Endothelial cell of umbilical vein (primary cell): ENCODE measurements at regions not wholly inside any gene's neighbourhood (a gene's known extent, or its start where the extent isn't known, plus 50 kb on each side); places are given as distances from the start of the nearest gene placed in this dataset.

ENCODE experiments used
- BruUV-seq: library from RNA; stranded (reverse); fragments of 400-500 nt; replicated peaks from 2 replicates; lab custom pipeline; 2021; lab: Mats Ljungman, UMichigan
- CTCF ChIA-PET: fragments of 300-600, 350-600 bp; sonication (Branson Sonifier 250); formaldehyde crosslinking; loops from one replicate; lab custom pipeline; 2021; ENCODE audit warnings: antibody characterized with exemption, inconsistent platforms; lab: Charles Lee
- POLR2A ChIA-PET: fragments of 300-600, 350-600 bp; sonication (Branson Sonifier 250); formaldehyde crosslinking; loops from one replicate; lab custom pipeline; 2021; ENCODE audit warnings: antibody characterized with exemption, inconsistent platforms; lab: Charles Lee
- DNase-seq: peaks from one replicate; pipeline ENCODE4 v3.0.0-alpha.2; 2011; ENCODE audit warnings: low read depth, low spot score
- FAIRE-seq: peaks from 2 replicates; lab custom pipeline; 2011; peaks lifted over from hg19 to GRCh38; lab: Jason Lieb, UNC
- H2AFZ ChIP-seq: 2 replicates; pipeline ENCODE4 v1.6.0; 2012; ENCODE audit warnings: low read depth, low read length, control low read depth, inconsistent platforms
- H3K27ac ChIP-seq: 2 replicates; pipeline ENCODE4 v1.5.1; 2011; ENCODE audit warnings: low read depth, mild to moderate bottlenecking, control low read depth, low read length, moderate library complexity; ENCODE audit not compliant: insufficient read depth
- H3K27me3 ChIP-seq, 2 experiments: 2 replicates each; pipeline versions ENCODE4 v1.6.0 to v1.6.1; 2011; ENCODE audit warnings: low read length in 2 of 2, mixed read lengths in 1 of 2; ENCODE audit not compliant: control insufficient read depth in 2 of 2, insufficient read depth in 2 of 2
- H3K36me3 ChIP-seq, 2 experiments: 2 replicates in 1 of 2; 3 replicates in 1 of 2; pipeline ENCODE4 v1.5.1; 2011; ENCODE audit warnings: low read length in 2 of 2, mild to moderate bottlenecking in 1 of 2, moderate library complexity in 1 of 2; ENCODE audit not compliant: control insufficient read depth in 2 of 2, insufficient read depth in 2 of 2; ENCODE audit errors: extremely low read depth in 1 of 2
- H3K4me1 ChIP-seq: 3 replicates; pipeline ENCODE4 v1.5.1; 2011; ENCODE audit warnings: mild to moderate bottlenecking, low read length; ENCODE audit not compliant: control insufficient read depth, insufficient read depth; ENCODE audit errors: extremely low read depth
- H3K4me2 ChIP-seq: 2 replicates; pipeline ENCODE4 v1.6.1; 2011; ENCODE audit warnings: low read length, control low read depth, mixed read lengths; ENCODE audit not compliant: insufficient read depth
- H3K4me3 ChIP-seq, 3 experiments: fragments of 200-600 bp in 1 of 3; sonication (generic), shearing (Covaris generic) in 1 of 3; replicated peaks in 1 of 3; 2 replicates each; pipeline ENCODE4 v1.5.1; 2011 to 2016; ENCODE audit warnings: control low read depth in 3 of 3, low read length in 3 of 3, mild to moderate bottlenecking in 2 of 3, inconsistent platforms in 1 of 3, low read depth in 1 of 3, moderate library complexity in 1 of 3; ENCODE audit not compliant: insufficient read depth in 1 of 3
- H3K79me2 ChIP-seq: 2 replicates; pipeline ENCODE4 v1.6.0; 2012; ENCODE audit warnings: low read length, inconsistent platforms; ENCODE audit not compliant: control insufficient read depth, insufficient read depth
- H3K9ac ChIP-seq: replicated peaks from 2 replicates; pipeline ENCODE3; 2011; ENCODE audit warnings: low read length, control low read depth; ENCODE audit not compliant: insufficient read depth; ENCODE audit errors: extremely low read depth
- H3K9me1 ChIP-seq: replicated peaks from 3 replicates; pipeline ENCODE4 v1.6.0; 2011; ENCODE audit warnings: mild to moderate bottlenecking, low read length; ENCODE audit not compliant: control insufficient read depth, insufficient read depth; ENCODE audit errors: extremely low read depth
- H3K9me3 ChIP-seq: replicated peaks from 2 replicates; pipeline ENCODE4 v1.5.1; 2012; ENCODE audit warnings: low read length, inconsistent platforms; ENCODE audit not compliant: control insufficient read depth, insufficient read depth
- H4K20me1 ChIP-seq: replicated peaks from 2 replicates; pipeline ENCODE3; 2011; ENCODE audit warnings: mild to moderate bottlenecking, low read length; ENCODE audit not compliant: control insufficient read depth, insufficient read depth; ENCODE audit errors: extremely low read depth
- CTCF ChIP-seq, 2 donors: IDR thresholded peaks; 1 replicate in 1 of 2; 2 replicates in 1 of 2; pipeline ENCODE4 v1.5.1; 2011; ENCODE audit warnings: low read length in 2 of 2, mild to moderate bottlenecking in 2 of 2, moderate library complexity in 2 of 2, control low read depth in 1 of 2, inconsistent platforms in 1 of 2, low read depth in 1 of 2; ENCODE audit not compliant: insufficient read depth in 1 of 2; ENCODE audit errors: extremely low read depth in 1 of 2
- EZH2 ChIP-seq: IDR thresholded peaks from 2 replicates; pipeline ENCODE4 v1.6.1; 2012; ENCODE audit warnings: borderline replicate concordance, low read depth, mild to moderate bottlenecking, moderate library complexity, low read length, inconsistent platforms; ENCODE audit not compliant: severe bottlenecking
- FOS ChIP-seq: IDR thresholded peaks from 2 replicates; pipeline ENCODE4 v1.6.1; 2011; ENCODE audit warnings: mild to moderate bottlenecking, low read length, moderate library complexity, borderline replicate concordance; ENCODE audit not compliant: insufficient read depth
- GATA2 ChIP-seq: IDR thresholded peaks from 2 replicates; pipeline ENCODE4 v1.7.0; 2011; ENCODE audit warnings: low read depth, mild to moderate bottlenecking, moderate library complexity, mixed read lengths, low read length; ENCODE audit not compliant: insufficient read length, insufficient read depth
- JUN ChIP-seq: IDR thresholded peaks from 2 replicates; pipeline ENCODE4 v1.6.1; 2011; ENCODE audit warnings: borderline replicate concordance, low read depth; ENCODE audit not compliant: insufficient read length, insufficient read depth
- MAX ChIP-seq: IDR thresholded peaks from 2 replicates; pipeline ENCODE4 v1.6.1; 2011; ENCODE audit not compliant: insufficient read depth, insufficient read length
- MYC ChIP-seq: IDR thresholded peaks from one replicate; pipeline ENCODE4 v1.6.1; 2011; ENCODE audit warnings: mild to moderate bottlenecking, low read depth, low read length
- POLR2A ChIP-seq: IDR thresholded peaks from 2 replicates; pipeline ENCODE4 v1.6.1; 2012; ENCODE audit warnings: low read depth, mild to moderate bottlenecking, control low read depth, low read length
- POLR2AphosphoS5 ChIP-seq: IDR thresholded peaks from 2 replicates; pipeline ENCODE4 v1.6.1; 2012; ENCODE audit warnings: low read depth, mild to moderate bottlenecking, control low read depth, low read length, moderate library complexity; ENCODE audit not compliant: insufficient read depth
- dilution Hi-C: fragments of 300-500 bp; cut with MboI; formaldehyde crosslinking; loops from one replicate; pipeline ENCODE4 v1.15.0; 2019; ENCODE audit warnings: low sequenced_read_pairs; ENCODE audit not compliant: extremely low pct_ligation_motif_present
- intact Hi-C: fragments of 100-400 bp; cut with micrococcal nuclease; formaldehyde crosslinking; loops from one replicate; pipeline ENCODE4 v1.10.0; 2022

GRCh38 chr7:81852701-81853100, 82.9 kb upstream of the HGF start:
- TF ChIP-seq CTCF (IDR thresholded peaks at IDR 0.05; ENCODE audit: extremely low read depth in 1 of 2, insufficient read depth in 1 of 2, low read depth in 1 of 2, low read length in 2 of 2), result no peak
- TF ChIP-seq EZH2, result no peak
- no peak for TF ChIP-seq MYC
- TF ChIP-seq MAX, result no peak
- no peak for TF ChIP-seq JUN
- no peak for TF ChIP-seq FOS
- no peak for TF ChIP-seq POLR2AphosphoS5
- no peak for TF ChIP-seq POLR2A
- TF ChIP-seq GATA2, result no peak
- no peaks in the 10 kb centered on the region for H4K20me1 ChIP-seq
- no peaks in the 10 kb centered on the region for H3K79me2 ChIP-seq
- H3K27me3 ChIP-seq, result no peaks in the 10 kb centered on the region
- no peak overlapping the region for H3K27ac ChIP-seq
- no TSS peak for BruUV-seq
- intact Hi-C loops, result no loop called here
- H3K4me1 ChIP-seq, result no peaks in the 10 kb centered on the region
- FAIRE-seq (no peak), DNase-seq (no peak)
- H3K9me1 ChIP-seq, result no peaks in the 10 kb centered on the region
- H3K4me2 ChIP-seq, result no peak overlapping the region
- H3K36me3 ChIP-seq, result no peaks in the 10 kb centered on the region
- no peak overlapping the region for H3K9ac ChIP-seq
- ChIA-PET POLR2A (no interaction called here), CTCF (no interaction called here)
- dilution Hi-C loops, result no loop called here
- no peaks in the 10 kb centered on the region for H3K9me3 ChIP-seq
- H2AFZ ChIP-seq, result no peak overlapping the region
- H3K4me3 ChIP-seq, result no peak overlapping the region
